GM12878 (cell line): ENCODE measurements at regions not wholly inside any gene's neighbourhood (a gene's known extent, or its start where the extent isn't known, plus 50 kb on each side); places are given as distances from the start of the nearest gene placed in this dataset.

Experiments
- CREB1 ChIP-seq: IDR thresholded peaks from 2 replicates; pipeline ENCODE4 v1.6.1; 2012; ENCODE audit warnings: low read depth, mild to moderate bottlenecking, inconsistent platforms
- CTCF ChIP-seq, 3 experiments: IDR thresholded peaks in 2 of 3; conservative IDR thresholded peaks in 1 of 3; 2 replicates each; pipeline ENCODE4 v1.5.1; 2011; ENCODE audit warnings: low read depth in 3 of 3, low read length in 3 of 3, mild to moderate bottlenecking in 3 of 3, control low read depth in 2 of 3, moderate library complexity in 2 of 3, inconsistent platforms in 1 of 3, mixed read lengths in 1 of 3; ENCODE audit not compliant: control insufficient read depth in 2 of 3, insufficient read depth in 1 of 3; ENCODE audit errors: extremely low read depth in 1 of 3
- ESRRA ChIP-seq: IDR thresholded peaks from 2 replicates; pipeline ENCODE4 v1.6.1; 2012; ENCODE audit warnings: mild to moderate bottlenecking, low read length, improper control_type of control experiment
- NR2C2 ChIP-seq: IDR thresholded peaks from 2 replicates; pipeline ENCODE4 v1.6.1; 2011; ENCODE audit warnings: borderline replicate concordance, low read depth; ENCODE audit not compliant: control insufficient read depth, insufficient read length
- POLR2AphosphoS5 ChIP-seq: IDR thresholded peaks from 2 replicates; pipeline ENCODE4 v1.6.1; 2011; ENCODE audit warnings: mild to moderate bottlenecking, low read length, inconsistent platforms
- SMC3 ChIP-seq: IDR thresholded peaks from 2 replicates; pipeline ENCODE4 v1.6.1; 2011; ENCODE audit warnings: low read length, improper control_type of control experiment, borderline replicate concordance
- TF ChIP-seq, protein P1 (sequence below): fragments of 450-650 bp; IDR thresholded peaks from 2 replicates; pipeline ENCODE4 v1.6.1; 2017; ENCODE audit warnings: mild to moderate bottlenecking

DNA sequence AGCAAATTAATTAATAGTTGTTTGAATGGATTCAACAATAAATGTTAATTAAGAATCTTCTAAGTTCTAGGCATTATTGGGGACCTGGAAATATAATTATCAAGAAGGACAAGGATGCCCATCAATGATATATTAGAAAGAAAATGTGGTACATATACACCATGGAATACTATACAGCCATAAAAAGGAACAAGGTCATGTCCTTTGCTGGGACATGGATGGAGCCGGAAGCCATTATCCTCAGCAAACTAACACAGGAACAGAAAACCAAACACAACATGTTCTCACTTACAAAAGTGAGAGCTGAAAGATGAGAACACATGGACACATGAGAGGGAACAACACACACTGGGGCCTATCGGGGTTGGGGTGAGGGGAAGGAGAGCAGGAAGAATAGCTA is 141.4 kb upstream of the JUN start:
- TF ChIP-seq SMC3 (no peak), CREB1 (no peak), ESRRA (no peak), CTCF (IDR thresholded peaks at IDR 0.05 in 2 of 3, conservative IDR thresholded peaks at IDR 0.05 in 1 of 3; ENCODE audit: control insufficient read depth in 2 of 3, extremely low read depth in 1 of 3, insufficient read depth in 1 of 3, low read depth in 3 of 3, low read length in 3 of 3) (no peak), POLR2AphosphoS5 (no peak), NR2C2 (no peak)
- TF ChIP-seq, protein P1, sequence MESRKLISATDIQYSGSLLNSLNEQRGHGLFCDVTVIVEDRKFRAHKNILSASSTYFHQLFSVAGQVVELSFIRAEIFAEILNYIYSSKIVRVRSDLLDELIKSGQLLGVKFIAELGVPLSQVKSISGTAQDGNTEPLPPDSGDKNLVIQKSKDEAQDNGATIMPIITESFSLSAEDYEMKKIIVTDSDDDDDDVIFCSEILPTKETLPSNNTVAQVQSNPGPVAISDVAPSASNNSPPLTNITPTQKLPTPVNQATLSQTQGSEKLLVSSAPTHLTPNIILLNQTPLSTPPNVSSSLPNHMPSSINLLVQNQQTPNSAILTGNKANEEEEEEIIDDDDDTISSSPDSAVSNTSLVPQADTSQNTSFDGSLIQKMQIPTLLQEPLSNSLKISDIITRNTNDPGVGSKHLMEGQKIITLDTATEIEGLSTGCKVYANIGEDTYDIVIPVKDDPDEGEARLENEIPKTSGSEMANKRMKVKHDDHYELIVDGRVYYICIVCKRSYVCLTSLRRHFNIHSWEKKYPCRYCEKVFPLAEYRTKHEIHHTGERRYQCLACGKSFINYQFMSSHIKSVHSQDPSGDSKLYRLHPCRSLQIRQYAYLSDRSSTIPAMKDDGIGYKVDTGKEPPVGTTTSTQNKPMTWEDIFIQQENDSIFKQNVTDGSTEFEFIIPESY: no peak
